ENCODE measurements at regions not wholly inside any gene's neighbourhood (a gene's known extent, or its start where the extent isn't known, plus 50 kb on each side); places are given as distances from the start of the nearest gene placed in this dataset.

DNA sequence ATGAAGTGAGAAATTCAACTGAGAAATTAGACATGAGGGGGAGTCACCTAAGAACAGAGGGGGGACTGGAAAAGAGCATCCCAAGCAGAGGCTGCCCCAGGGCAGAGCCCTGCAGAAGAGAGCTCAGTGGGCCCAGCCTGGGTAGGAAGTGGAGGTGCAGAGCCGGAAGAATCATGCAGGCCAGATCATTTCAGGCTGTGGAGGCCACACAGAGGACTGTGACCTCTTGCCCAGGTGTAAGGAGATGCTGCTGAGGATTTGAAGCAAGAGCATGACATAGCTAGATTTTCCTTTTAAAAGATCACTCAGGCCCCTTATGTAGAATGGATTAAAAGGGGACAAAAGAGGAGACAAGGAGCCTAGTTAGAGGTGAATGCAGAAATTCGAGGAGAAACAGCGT lies 63.9 kb upstream of the SPATA13 start:
- Histone ChIP-seq H3K27me3 (no peaks in the 10 kb centered on the region), H3K4me1 (no peaks in the 10 kb centered on the region), H3K27ac (no peak overlapping the region), H3K9me3 (no peaks in the 10 kb centered on the region), H3K4me3 (no peak overlapping the region), H3K36me3 (ENCODE audit: low read depth, missing control alignments) (no peaks in the 10 kb centered on the region)
- 94 to 96% methylated on average over 3 of the region's 3 CpGs for whole genome bisulfite sequencing, 2 donors
- TF ChIP-seq POLR2A (IDR thresholded peaks at IDR 0.05) = no peak
- TF ChIP-seq CTCF (IDR thresholded peaks at IDR 0.05) = no peak
- no peak for DNase-seq
- intact Hi-C loops (cut with DNase I; ENCODE audit: low total_unique reads) = no loop called here

DNA sequence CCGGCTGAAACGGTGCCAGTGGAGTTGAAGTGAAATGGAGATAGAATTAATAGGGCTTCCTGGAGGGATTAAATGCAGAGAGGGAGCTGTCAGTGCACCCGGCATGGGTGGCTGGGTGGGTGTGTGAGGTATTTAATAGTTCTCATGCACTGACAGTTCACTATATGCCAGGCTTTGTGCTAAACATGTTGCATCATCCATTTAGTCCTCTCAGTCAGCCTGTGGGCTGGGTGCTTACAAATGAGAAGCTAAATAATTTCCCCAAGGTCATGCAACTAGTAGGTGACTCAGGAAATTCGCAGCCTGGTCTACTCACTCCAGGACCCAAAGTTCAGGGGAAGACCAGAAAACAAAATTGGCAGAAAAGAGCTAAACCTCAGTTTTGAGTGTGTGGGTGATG lies 63.5 kb upstream of the SPATA13 start:
- intact Hi-C loops (cut with DNase I; ENCODE audit: low total_unique reads) = no loop called here
- WGBS, 2 donors = 85 to 90% methylated on average over 4 of the region's 4 CpGs
- TF ChIP-seq CTCF (IDR thresholded peaks at IDR 0.05) = no peak
- TF ChIP-seq POLR2A (IDR thresholded peaks at IDR 0.05) = no peak
- DNase-seq = no peak
- no peaks in the 10 kb centered on the region for H3K36me3 ChIP-seq (ENCODE audit: low read depth, missing control alignments)
- no peaks in the 10 kb centered on the region for H3K9me3 ChIP-seq
- no peaks in the 10 kb centered on the region for H3K27me3 ChIP-seq
- no peak overlapping the region for H3K27ac ChIP-seq
- H3K4me1 ChIP-seq = no peaks in the 10 kb centered on the region
- H3K4me3 ChIP-seq = no peak overlapping the region

DNA sequence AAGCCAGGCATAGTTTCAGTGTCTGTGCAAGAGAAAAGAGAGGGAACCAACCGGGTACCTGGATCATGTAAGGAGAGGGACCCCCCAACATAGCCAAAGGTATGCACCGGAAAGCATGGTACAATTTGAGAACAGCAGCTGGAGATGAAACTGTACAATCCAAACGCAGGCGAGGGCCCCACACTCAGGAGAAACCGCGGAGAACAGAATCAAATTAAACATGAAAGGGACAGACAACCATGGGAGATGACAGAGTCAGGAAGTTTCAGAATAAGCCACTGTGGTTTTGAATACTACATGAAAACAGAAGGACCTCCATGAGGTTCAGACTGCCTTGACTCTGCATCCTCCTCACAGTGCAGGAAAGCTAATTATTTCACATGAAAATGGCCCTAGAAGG lies 62.9 kb upstream of the SPATA13 start:
- H3K4me1 ChIP-seq = no peaks in the 10 kb centered on the region
- no peaks in the 10 kb centered on the region for H3K36me3 ChIP-seq (ENCODE audit: low read depth, missing control alignments)
- H3K27me3 ChIP-seq = no peaks in the 10 kb centered on the region
- no peak overlapping the region for H3K27ac ChIP-seq
- no peak overlapping the region for H3K4me3 ChIP-seq
- WGBS, 2 donors = 75 to 85% methylated on average over 6 of the region's 6 CpGs
- no peak for DNase-seq
- no peak for TF ChIP-seq POLR2A (IDR thresholded peaks at IDR 0.05)
- TF ChIP-seq CTCF (IDR thresholded peaks at IDR 0.05) = no peak
- no peaks in the 10 kb centered on the region for H3K9me3 ChIP-seq
- intact Hi-C loops (cut with DNase I; ENCODE audit: low total_unique reads) = no loop called here

GRCh38 chr13:24099490-24099889 lies 61.0 kb upstream of the SPATA13 start:
- WGBS, 2 donors = 85 to 95% methylated on average over 2 to 5 of the region's 5 CpGs
- intact Hi-C loops (cut with DNase I; ENCODE audit: low total_unique reads) = no loop called here
- Histone ChIP-seq H3K27ac (no peak overlapping the region), H3K4me1 (no peaks in the 10 kb centered on the region), H3K4me3 (no peak overlapping the region), H3K36me3 (ENCODE audit: low read depth, missing control alignments) (no peaks in the 10 kb centered on the region), H3K27me3 (no peaks in the 10 kb centered on the region), H3K9me3 (no peaks in the 10 kb centered on the region)
- no peak for TF ChIP-seq CTCF (IDR thresholded peaks at IDR 0.05)
- TF ChIP-seq POLR2A (IDR thresholded peaks at IDR 0.05) = no peak
- no peak for DNase-seq

- H3K9me3 ChIP-seq = no peaks in the 10 kb centered on the region
- TF ChIP-seq CTCF (IDR thresholded peaks at IDR 0.05) = no peak
- intact Hi-C loops (cut with DNase I; ENCODE audit: low total_unique reads) = no loop called here
- H3K4me1 ChIP-seq = no peaks in the 10 kb centered on the region
- no peak overlapping the region for H3K4me3 ChIP-seq
- no peaks in the 10 kb centered on the region for H3K27me3 ChIP-seq
- H3K27ac ChIP-seq = no peak overlapping the region
- 88 to 94% methylated on average over 3 of the region's 3 CpGs for WGBS, 2 donors
- H3K36me3 ChIP-seq (ENCODE audit: low read depth, missing control alignments) = no peaks in the 10 kb centered on the region
- DNase-seq = no peak
Measured at GRCh38 chr13:24100188-24100587, 60.3 kb upstream of the SPATA13 start.

Measured in testis (tissue), 2 donors.